HCT116 (cell line): ENCODE measurements at regions not wholly inside any gene's neighbourhood (a gene's known extent, or its start where the extent isn't known, plus 50 kb on each side); places are given as distances from the start of the nearest gene placed in this dataset.

Experiments used
- ATAC-seq: fragments of 200-7000 bp; cut with Tn5 transposase; 2 replicates; pipeline ENCODE4 v1.9.1; 2020; ENCODE audit warnings: mild to moderate bottlenecking, moderate library complexity
- BruUV-seq: library from RNA; stranded (reverse); fragments of 400-500 nt; replicated peaks from 2 replicates; lab custom pipeline; 2021; lab: Mats Ljungman, UMichigan
- CTCF ChIA-PET: fragments of 300-600 bp; sonication (Branson Sonifier 250); formaldehyde crosslinking; loops from one replicate; lab custom pipeline; 2021; ENCODE audit warnings: antibody characterized with exemption; lab: Charles Lee
- POLR2A ChIA-PET: fragments of 300-600, 350-600 bp; sonication (Branson Sonifier 250); formaldehyde crosslinking; loops from one replicate; lab custom pipeline; 2021; ENCODE audit warnings: antibody characterized with exemption; lab: Charles Lee
- RAD21 ChIA-PET, 2 experiments: fragments of 300-600 bp; sonication (Branson Sonifier 250); formaldehyde crosslinking; loops; one replicate each; lab custom pipeline; 2023; ENCODE audit warnings: low total read pairs in 2 of 2; ENCODE audit not compliant: uncharacterized antibody in 2 of 2, unreplicated experiment in 2 of 2, low non-redundant PET in 1 of 2; lab: Charles Lee
- DNase-seq: peaks from one replicate; pipeline ENCODE4 v3.0.0-alpha.2; 2010; ENCODE audit warnings: low read depth, low spot score
- H2AFZ ChIP-seq: fragments of 200-600 bp; shearing (Covaris generic), sonication (generic); 2 replicates; pipeline ENCODE4 v1.6.1; 2017; ENCODE audit warnings: low read depth, mixed run types, mixed read lengths, antibody characterized with exemption, low read length; ENCODE audit not compliant: poor library complexity, severe bottlenecking
- H3K27ac ChIP-seq: 2 replicates; pipeline ENCODE4 v1.5.1; 2012; ENCODE audit warnings: low read depth, low read length
- H3K27me3 ChIP-seq: fragments of 200-600 bp; sonication (generic); 2 replicates; pipeline ENCODE4 v1.6.1; 2016; ENCODE audit warnings: mixed run types, low read length, mixed read lengths; ENCODE audit not compliant: insufficient read depth
- H3K36me3 ChIP-seq, 2 experiments: fragments of 200-500 bp in 1 of 2; fragments of 200-600 bp in 1 of 2; sonication (Bioruptor generic) in 1 of 2; sonication (generic) in 1 of 2; 2 replicates each; pipeline versions ENCODE4 v1.5.1 to v1.6.1; 2014 to 2016; ENCODE audit warnings: low read length in 2 of 2, inconsistent platforms in 1 of 2, mixed read lengths in 1 of 2, mixed run types in 1 of 2; ENCODE audit not compliant: insufficient read depth in 2 of 2, control insufficient read depth in 1 of 2
- H3K4me1 ChIP-seq, 2 experiments: fragments of 200-600 bp in 1 of 2; sonication (generic) in 1 of 2; 2 replicates each; pipeline versions ENCODE4 v1.5.1 to v1.6.1; 2012 to 2017; ENCODE audit warnings: low read length in 2 of 2, inconsistent platforms in 1 of 2, mild to moderate bottlenecking in 1 of 2, mixed read lengths in 1 of 2, mixed run types in 1 of 2, moderate library complexity in 1 of 2; ENCODE audit not compliant: insufficient read depth in 2 of 2, control insufficient read depth in 1 of 2
- H3K4me2 ChIP-seq: fragments of 200-600 bp; sonication (generic); 2 replicates; pipeline ENCODE4 v1.6.1; 2017; ENCODE audit warnings: mixed run types, low read length, mixed read lengths
- H3K4me3 ChIP-seq, 2 experiments: fragments of 200-600 bp in 1 of 2; sonication (generic) in 1 of 2; replicated peaks in 1 of 2; 2 replicates each; pipeline ENCODE4 v1.5.1; 2011 to 2016; ENCODE audit warnings: low read length in 2 of 2, control low read depth in 1 of 2, low read depth in 1 of 2, mild to moderate bottlenecking in 1 of 2, mixed read lengths in 1 of 2, mixed run types in 1 of 2
- H3K79me2 ChIP-seq: fragments of 200-600 bp; sonication (generic); 2 replicates; pipeline ENCODE4 v1.6.1; 2017; ENCODE audit warnings: mild to moderate bottlenecking, mixed run types, low read length, moderate library complexity, mixed read lengths; ENCODE audit not compliant: insufficient read depth
- H3K9ac ChIP-seq: fragments of 200-600 bp; sonication (generic); 2 replicates; pipeline ENCODE4 v1.6.1; 2016; ENCODE audit warnings: low read length, mixed read lengths
- H3K9me2 ChIP-seq: fragments of 200-600 bp; sonication (generic), shearing (Covaris generic); 2 replicates; pipeline ENCODE4 v1.6.1; 2017; ENCODE audit warnings: mixed run types, mild to moderate bottlenecking, moderate library complexity; ENCODE audit not compliant: insufficient read depth
- H3K9me3 ChIP-seq, 2 experiments: fragments of 200-500 bp in 1 of 2; fragments of 200-600 bp in 1 of 2; sonication (Bioruptor generic) in 1 of 2; sonication (generic) in 1 of 2; 2 replicates each; pipeline ENCODE4 v1.6.1; 2014 to 2017; ENCODE audit warnings: low read length in 2 of 2, mixed read lengths in 2 of 2, inconsistent platforms in 1 of 2, low read depth in 1 of 2, mild to moderate bottlenecking in 1 of 2, mixed run types in 1 of 2, moderate library complexity in 1 of 2; ENCODE audit not compliant: control insufficient read depth in 1 of 2, insufficient read depth in 1 of 2
- H4K20me1 ChIP-seq: fragments of 200-600 bp; sonication (generic), shearing (Covaris generic); 2 replicates; pipeline ENCODE4 v1.6.1; 2017; ENCODE audit warnings: mixed run types, mild to moderate bottlenecking, moderate library complexity; ENCODE audit not compliant: insufficient read depth
- EZH2 ChIP-seq: fragments of 200-600 bp; sonication (generic); IDR thresholded peaks from 2 replicates; pipeline ENCODE4 v1.6.1; 2017; ENCODE audit warnings: antibody characterized with exemption, mixed run types
- FOSL1 ChIP-seq: IDR thresholded peaks from 2 replicates; pipeline ENCODE4 v1.6.1; 2012; ENCODE audit warnings: low read depth
- MAX ChIP-seq: IDR thresholded peaks from 2 replicates; pipeline ENCODE4 v1.6.1; 2012
- RAD21 ChIP-seq: IDR thresholded peaks from 2 replicates; pipeline ENCODE4 v1.6.1; 2012; ENCODE audit warnings: low read depth, mild to moderate bottlenecking
- REST ChIP-seq: IDR thresholded peaks from 2 replicates; pipeline ENCODE4 v1.6.1; 2012; ENCODE audit warnings: low read depth
- SP1 ChIP-seq: IDR thresholded peaks from 2 replicates; pipeline ENCODE4 v1.6.1; 2012; ENCODE audit warnings: low read depth
- YY1 ChIP-seq: IDR thresholded peaks from 2 replicates; pipeline ENCODE4 v1.6.1; 2011; ENCODE audit warnings: low read length, low read depth, moderate library complexity, mild to moderate bottlenecking; ENCODE audit not compliant: insufficient replicate concordance; ENCODE audit errors: extremely low read depth
- ZFX ChIP-seq: fragments of 450-650 bp; IDR thresholded peaks from 2 replicates; pipeline ENCODE4 v1.6.1; 2017
- intact Hi-C: fragments of 100-400 bp; cut with micrococcal nuclease; formaldehyde crosslinking; loops from 2 replicates; pipeline ENCODE4 v1.10.0; 2022

- H4K20me1 ChIP-seq, result no peaks in the 10 kb centered on the region
- no peaks in the 10 kb centered on the region for H3K4me1 ChIP-seq
- no peak overlapping the region for H3K27ac ChIP-seq
- no peak overlapping the region for H3K4me2 ChIP-seq
- peaks cover 3% of the 10 kb centered on the region; the same call in 1 of the 2 replicates for H3K27me3 ChIP-seq
- intact Hi-C loops, result no loop called here
- H3K9me2 ChIP-seq, result no peaks in the 10 kb centered on the region
- no peak for DNase-seq
- CTCF ChIA-PET, result no interaction called here
- H3K79me2 ChIP-seq, result no peaks in the 10 kb centered on the region
- H3K36me3 ChIP-seq, result no peaks in the 10 kb centered on the region
- H2AFZ ChIP-seq, result no peak overlapping the region
- no peak overlapping the region for H3K4me3 ChIP-seq
- POLR2A ChIA-PET, result no interaction called here
- TF ChIP-seq REST (no peak), RAD21 (no peak), YY1 (no peak), FOSL1 (no peak), EZH2 (no peak), ZFX (no peak), MAX (no peak), SP1 (no peak)
- H3K9me3 ChIP-seq, result no peaks in the 10 kb centered on the region
- BruUV-seq, result no TSS peak
- no peak overlapping the region for H3K9ac ChIP-seq
- ATAC-seq, result no peak
- RAD21 ChIA-PET, result no interaction called here
Measured at GRCh38 chr9:134518004-134518606, 123.5 kb upstream of the COL5A1 start.
